NCI-H82 (cell line): ENCODE measurements at regions not wholly inside any gene's neighbourhood (a gene's known extent, or its start where the extent isn't known, plus 50 kb on each side); places are given as distances from the start of the nearest gene placed in this dataset.
A peak's percentile ranks its signal among the peaks of the same experiment; 100 is the strongest.

Source experiments
- DNase-seq: peaks from one replicate; lab custom pipeline; 2025; lab: John Stamatoyannopoulos, UW

DNA sequence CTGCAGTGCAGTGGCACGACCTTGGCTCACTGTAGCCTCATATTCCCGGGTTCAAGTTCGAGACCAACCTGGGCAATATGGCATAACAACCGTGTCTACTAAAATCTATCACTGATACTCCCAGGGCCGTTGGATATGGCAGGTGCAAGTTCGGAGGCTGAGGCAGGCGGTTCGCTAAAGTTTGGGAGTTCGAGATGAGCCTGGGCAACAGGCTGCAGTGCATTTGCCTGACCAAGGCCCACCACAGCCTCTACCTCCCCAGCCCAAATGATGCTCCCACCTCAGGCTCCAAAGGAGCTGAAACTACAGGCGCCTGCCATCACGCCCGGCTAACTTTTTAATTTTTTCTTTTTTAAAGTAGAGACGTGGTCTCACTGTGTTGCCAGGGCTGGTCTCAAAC lies 177.1 kb upstream of the ALG10B start:
- no peak for DNase-seq

DNA sequence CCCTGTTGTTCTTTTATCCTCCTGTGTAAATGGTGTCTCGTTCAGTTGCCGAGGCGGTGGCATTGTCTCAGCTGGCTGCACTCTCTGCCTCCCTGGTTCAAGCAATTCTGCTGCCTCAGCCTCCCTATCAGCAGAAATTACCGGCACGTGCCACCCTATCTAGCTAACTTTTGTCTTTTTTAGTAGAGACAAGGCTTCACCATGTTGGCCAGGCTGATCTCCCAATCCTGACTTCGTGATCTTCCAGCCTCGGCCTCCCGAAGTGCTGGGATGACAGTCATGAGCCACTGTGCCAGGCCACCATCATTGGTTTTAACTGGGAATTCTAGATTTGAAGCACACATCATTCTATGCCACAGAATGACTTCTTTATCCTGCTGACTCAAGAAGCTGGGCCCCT lies 175.3 kb upstream of the ALG10B start:
- DNase-seq: no peak

DNA sequence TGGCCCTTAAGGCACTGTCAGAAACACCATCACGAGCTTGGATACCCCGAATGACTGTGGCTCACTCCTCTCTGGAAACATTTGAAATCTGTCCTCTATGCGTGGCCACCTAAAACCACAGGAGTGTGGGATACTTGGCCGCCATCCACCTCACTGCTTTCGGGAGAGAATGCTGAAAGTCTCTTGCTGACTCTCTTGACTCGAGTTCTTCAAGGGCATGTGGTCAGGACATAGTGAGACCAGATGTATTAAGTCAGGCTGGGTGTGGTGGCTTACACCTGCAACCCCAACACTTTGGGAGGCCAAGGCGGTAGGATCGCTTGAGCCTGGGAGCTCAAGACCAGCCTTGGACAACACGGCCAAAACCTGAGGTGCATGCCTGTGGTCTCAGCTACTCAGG lies 174.7 kb upstream of the ALG10B start:
- no peak for DNase-seq

DNA sequence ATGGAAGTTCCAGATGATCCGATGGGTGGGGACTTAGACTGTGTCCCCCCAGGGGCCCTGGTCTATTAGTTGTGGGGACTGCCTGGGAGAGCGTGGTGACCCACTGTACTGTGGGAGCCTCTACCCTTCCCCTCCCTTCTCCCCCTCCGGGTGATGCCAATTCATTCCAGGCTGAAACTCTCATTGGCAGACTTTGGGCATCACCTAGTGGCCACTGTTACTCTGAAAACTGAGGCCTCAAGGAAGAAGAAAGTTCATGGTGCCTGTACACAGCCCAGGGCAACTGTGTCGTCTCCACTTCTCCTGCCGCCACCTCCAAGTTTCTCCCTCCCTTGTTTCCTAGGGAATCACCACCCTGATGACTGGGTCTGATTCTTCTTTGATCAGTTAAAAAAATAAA lies 173.6 kb upstream of the ALG10B start:
- DNase-seq: no peak

DNA sequence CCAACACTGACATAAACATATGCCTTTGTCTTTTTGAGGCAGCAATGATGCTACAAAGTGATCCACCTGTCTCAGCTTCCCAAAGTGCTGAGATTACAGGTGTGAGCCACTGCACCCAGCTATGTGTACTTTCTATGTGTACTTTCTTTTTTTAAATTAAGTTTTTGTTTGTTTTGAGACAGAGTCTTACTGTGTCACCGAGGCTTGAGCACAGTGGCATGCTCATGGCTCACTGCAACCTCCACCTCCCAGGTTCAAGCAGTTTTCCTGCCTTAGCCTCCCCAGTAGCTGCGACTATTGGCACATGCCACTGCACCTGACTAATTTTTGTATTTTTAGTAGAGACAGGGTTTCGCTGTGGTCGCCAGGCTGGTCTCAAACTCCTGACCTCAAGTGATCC lies 172.5 kb upstream of the ALG10B start:
- DNase-seq: no peak

DNA sequence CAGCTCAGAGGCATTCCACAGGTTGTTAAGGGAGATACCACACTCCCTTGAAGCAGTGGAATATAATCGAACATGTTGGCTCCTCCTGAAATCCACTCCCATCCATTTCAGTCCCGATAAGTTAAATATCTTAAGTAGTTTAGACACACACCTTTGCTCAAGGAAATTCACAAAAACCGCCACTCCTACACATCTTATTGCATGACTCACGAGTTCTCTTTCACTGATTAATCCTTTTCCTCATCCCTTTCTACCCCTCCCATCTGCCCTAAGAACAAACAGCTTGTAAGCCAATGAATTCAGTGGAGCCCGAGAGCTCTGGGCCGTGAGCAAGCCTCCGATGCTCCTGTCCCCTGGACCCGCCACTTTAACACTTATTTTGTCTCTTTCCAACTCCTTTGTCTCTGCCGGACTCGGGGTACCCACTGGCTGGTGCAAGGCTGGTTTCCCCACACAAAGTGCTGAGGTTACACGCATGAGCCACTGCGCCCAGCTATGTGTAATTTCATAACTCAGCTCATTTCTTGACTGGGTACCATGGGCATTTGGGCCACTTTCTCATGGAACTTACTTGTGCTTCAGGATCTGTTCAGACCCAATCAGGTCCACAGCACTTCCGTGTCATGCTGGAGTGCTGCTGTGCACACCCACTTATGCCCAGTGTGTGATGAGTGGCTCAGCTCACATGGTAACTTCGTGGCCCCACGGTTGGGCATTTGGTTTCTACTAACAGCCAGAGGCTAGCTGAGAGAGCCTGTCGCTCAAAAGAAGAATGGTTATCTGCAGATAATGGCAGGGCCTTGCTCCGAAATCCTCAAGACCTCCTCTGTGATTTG lies 171.8 kb upstream of the ALG10B start:
- peak; percentile 39 for DNase-seq

DNA sequence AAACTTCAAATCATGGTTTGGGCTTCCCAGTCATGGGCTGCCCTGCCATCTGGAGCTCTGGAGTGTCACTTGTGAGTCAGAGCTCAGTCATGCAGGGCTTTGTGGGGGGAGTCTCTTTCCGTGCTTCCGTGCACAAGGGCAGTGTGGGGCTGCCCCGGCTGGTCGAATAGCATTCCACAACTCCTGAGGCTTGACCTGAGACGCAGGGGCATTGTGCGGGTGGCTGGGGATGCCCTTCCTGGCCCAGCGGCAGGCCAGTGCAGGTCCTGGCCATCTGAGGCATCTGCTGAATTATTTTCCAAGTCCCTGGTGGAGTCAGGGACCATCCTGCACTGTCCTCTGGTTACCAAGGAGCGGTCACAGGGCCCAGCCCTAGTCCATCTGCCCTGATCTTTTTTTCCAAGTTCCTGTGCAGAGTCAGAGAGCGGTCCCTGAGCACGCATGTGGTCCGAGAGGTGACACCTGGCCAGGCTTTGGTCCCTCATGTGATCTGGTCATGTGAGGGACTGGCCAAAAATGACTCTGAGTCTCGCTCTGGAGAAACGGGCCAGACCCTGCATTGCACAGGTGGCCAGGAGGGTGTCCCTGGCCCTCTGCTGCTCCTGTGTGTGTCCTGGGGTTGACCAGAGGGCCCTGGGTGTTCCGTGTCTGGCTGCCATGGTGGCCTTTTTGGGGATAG lies 167.0 kb upstream of the ALG10B start:
- no peak for DNase-seq

DNA sequence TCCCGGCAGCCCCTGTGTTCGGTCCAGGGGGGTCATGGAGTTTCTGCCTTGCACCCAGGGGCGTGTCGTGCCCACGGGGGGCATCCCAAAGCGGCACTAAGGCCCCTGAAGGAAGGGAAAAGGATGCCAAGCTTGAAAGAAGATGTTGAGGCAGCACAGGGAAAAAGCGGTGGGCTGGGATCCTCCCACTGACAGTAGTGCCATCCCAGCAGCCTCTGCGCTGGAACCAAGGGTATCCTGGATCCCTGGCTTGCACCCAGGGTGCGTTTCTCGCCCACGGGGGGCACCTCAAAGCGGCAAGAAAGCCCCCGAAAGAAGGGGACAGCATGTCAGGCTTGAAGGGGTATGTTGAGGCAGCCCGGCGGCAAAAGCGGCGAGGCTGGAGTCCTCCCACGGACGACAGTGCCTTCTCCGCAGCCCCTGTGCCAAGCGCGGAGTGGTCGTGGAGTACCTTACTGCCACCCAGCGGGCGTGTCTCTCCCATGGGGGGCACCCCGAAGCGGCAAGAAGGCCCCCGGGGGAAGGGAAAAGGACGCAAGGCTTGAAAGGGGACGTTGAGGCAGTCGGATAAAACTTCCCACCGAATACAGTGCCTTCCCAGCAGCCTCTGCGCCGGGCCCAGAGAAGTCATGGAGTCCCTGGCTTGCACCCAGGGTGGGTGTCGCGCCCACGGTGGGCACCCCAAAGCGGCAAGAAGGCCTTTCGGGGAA lies 164.4 kb upstream of the ALG10B start:
- no peak for DNase-seq

DNA sequence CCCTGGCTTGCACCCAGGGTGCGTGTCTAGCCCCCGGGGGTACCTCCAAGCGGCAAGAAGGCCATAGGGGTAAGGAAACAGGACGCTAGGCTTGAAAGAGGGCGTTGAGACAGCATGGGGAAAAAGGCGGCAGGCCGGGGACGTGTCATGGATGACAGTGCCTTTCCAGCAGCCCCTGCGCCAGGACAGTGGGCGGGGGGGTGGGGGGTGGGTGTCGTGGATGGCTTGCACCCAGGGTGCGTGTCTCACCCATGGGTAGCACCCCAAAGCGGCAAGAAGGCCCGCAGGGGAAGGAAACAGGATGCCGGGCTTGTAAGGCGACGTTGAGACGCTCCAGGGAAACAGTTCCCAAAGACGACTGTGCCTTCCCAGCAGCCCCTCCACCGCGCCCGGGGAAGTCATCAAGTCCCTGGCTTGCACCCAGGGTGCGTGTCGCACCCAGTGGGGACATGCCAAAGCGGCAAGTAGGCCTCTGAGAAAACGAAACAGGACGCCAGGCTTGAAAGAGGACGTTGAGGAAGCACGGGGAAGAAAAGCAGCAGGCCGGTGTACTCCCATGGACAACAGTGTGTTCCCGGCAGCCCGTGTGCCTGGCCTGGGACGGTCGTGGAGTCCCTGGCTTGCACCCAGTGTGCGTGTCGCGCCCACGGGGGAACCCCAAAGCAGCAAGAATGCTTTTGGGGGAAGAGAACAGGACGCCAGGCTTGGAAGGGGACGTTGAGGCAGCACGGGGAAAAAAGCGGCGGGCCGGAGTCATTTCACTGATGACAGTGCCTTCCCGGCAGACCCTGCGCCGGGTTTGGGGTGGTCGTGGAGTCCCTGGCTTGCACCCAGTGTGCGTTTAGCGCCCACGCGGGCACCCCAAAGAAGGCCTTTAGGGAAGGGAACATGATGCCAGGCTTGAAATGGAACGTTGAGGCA lies 163.5 kb upstream of the ALG10B start:
- no peak for DNase-seq

DNA sequence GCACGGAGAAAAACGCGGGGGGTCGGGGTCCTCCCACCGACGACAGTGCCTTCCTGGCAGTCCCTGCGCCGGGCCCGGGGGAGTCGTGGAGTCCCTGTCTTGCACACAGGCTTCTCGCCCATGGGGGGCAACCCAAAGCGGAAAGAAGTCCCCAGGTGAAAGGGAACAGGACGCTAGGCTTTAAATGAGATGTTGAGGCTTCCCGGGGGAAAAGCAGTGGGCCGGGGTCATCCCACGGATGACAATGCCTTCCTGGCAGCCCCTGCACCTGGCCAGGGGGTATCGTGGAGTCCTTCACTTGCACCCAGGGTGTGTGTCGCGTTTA lies 162.9 kb upstream of the ALG10B start:
- no peak for DNase-seq

DNA sequence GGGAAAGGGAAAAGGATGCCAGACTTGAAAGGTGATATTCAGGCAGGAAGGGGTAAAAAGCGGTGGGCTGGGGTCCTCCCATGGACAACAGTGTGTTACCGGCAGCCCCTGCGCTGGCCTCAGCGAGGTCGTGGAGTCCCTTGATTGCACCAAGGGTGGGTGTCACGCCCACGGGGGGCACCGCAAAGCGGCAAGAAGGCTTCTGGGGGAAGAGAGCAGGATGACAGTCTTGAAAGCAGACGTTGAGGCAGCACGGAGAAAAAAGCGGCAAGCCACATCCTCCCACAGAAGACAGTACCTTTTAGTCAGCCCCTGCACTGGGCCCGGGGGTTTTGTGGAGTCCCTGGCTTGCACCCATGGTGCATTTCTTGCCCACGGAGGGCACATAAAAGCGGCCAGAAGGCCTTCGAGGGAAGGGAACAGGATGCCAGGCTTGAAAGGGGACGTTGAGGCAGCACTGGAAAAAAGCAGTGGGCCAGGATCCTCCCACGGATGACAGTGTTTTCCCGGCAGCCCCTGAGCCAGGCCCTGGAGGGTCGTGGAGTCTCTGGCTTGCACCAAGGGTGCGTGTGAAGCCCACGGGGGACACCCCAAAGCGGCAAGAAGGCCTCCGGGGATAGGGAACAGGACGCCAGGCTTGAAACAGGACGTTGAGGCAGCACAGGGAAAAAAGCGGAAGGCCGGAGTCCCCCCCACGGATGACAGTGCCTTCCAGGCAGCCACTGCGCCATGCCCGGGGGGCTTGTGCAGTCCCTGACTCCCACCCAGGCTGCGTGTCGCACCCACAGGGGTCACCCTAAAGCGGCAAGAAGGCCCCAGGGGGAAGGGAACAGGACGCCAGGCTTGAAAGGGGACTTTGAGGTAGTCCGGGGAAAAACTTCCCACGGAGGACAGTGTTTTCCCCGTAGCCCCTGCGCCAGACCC lies 162.2 kb upstream of the ALG10B start:
- DNase-seq: no peak

DNA sequence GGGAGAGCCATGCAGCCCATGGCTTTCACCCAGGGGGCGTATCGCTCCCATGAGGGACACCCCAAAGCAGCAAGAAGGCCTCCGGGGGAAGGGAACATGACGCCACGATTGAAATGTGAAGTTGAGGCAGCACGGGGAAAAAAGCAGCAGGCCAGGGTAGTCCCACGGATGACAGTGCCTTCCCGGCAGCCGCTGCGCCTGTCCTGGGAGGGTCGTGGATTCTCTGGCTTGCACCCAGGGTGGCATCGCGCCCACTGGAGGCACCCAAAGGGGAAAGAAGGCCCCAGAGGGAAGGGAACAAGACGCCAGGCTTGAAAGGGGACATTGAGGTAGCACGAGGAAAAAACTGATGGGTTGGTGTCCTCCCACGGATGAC lies 161.6 kb upstream of the ALG10B start:
- DNase-seq: no peak

DNA sequence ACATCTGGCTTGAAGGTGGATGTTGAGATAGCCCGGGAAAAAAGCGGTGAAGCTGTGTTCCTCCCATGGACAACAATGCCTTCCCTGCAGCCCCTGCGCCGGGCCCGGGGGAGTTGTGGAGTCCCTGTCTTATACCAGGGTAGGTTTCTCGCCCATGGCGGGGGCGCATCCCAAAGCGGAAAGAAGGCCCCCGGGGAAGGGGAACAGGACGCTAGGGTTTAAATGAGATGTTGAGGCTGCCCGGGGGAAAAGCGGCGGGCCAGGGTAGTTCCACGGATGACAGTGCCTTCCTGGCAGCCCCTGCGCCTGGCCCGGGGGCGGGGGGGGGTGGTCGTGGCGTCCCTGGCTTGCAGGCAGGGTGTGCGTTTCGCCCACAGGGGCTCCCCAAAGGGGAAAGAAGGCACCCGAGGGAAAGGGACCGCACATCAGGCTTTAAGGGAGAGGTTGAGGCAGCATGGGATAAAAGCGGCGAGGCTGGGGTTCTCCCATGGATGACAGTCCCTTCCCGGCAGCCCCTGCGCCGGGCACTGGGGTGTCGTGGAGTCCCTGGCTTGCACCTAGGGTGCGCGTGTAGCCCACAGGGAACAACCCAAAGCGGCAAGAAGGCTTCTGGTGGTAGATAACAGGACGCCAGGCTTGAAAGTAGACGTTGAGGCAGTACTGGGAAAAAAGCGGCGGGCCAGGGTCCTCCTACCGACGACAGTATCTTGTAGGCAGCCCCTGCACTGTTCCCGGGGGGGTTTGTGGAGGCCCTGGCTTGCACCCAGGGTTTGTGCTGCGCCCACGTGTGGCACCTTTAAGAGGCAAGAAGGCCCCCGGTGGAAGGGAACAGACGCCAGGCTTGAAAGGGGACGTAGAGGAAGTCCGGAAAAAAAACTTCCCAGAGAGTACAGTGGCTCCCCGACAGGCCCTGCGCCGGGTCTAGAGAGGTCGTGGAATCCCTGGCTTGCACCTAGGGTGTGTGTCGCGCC lies 160.8 kb upstream of the ALG10B start:
- no peak for DNase-seq

DNA sequence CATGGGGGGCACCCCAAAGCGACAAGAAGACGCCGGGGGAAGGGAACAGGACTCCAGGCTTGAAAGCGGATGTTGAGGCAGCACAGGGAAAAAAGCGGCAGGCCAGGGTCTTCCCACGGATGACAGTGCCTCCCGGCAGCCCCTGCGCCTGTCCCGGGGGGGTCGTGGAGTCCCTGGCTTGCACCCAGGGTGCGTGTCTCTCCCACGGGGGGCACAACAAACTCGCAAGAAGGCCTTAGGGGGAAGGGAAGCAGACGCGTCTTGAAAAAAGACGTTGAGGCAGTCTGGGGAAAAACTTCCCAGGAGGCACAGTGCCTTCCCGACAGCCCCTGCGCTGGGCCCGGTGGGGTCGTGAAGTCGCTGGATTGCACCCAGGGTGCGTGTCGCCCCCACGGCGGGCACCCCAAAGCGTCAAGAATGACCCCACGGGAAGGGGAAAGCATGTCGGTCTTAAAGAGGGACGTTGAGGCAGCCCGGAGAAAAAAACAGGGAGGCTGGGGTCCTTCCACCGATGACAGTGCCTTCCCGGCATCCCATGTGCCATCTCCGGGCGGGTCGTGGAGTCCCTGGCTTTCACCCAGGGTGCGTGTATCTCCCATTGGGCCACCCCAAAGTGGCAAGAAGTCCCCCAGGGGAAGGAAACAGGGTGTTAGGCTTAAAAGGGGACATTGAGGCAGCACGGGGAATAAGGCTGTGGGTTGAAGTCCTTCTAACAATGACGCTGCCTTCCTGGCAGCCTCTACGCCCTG lies 159.9 kb upstream of the ALG10B start:
- DNase-seq: no peak

DNA sequence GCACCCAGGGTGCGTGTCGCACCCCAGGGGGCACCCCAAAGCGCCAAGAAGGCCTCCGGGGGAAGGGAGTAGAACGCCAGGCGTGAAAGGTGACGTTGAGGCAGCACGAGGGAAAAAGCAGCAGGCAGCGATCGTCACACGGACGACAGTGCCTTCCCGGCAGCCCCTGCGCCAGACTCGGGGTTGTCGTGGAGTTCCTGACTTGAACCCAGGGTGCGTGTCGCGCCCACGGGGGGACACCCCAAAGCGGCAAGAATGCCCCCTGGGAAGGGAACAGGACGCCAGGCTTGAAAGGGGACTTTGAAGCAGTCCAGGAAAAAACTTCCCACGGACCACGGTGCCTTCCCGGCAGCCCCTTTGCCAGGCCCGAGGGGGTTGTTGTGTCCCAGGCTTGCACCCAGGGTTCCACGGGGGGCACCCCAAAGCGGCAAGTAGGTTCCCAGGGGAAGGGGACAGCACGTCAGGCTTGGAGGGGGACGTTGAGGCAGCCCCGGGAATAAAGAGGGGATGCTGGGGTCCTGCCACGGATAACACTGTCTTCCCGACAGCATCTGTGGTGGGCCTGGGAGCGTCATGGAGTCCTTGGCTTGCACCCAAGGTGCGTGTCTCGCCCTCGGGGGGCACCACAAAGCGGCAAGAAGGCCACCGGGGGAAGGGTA lies 159.2 kb upstream of the ALG10B start:
- no peak for DNase-seq

DNA sequence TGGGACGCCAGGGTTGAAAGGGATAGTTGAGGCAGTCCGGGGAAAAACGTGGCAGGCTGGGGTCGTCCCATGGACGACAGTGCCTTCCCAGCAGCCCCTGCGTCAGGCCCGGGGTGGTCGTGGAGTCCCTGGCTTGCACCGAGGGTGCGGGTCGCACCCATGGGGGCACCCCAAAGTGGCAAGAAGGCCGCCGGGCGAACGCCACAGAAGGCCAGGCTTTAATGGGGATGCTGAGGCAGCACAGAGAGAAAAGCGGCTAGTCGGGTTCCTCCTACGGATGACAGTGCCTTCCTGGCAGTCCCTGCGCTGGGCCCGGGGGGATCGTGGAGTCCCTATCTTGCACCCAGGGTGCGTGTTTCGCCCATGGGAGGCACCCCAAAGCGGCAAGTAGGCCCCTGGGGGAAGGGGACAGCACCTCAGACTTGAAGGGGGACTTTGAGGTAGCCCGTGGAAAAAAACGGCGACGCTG lies 158.6 kb upstream of the ALG10B start:
- DNase-seq: no peak

DNA sequence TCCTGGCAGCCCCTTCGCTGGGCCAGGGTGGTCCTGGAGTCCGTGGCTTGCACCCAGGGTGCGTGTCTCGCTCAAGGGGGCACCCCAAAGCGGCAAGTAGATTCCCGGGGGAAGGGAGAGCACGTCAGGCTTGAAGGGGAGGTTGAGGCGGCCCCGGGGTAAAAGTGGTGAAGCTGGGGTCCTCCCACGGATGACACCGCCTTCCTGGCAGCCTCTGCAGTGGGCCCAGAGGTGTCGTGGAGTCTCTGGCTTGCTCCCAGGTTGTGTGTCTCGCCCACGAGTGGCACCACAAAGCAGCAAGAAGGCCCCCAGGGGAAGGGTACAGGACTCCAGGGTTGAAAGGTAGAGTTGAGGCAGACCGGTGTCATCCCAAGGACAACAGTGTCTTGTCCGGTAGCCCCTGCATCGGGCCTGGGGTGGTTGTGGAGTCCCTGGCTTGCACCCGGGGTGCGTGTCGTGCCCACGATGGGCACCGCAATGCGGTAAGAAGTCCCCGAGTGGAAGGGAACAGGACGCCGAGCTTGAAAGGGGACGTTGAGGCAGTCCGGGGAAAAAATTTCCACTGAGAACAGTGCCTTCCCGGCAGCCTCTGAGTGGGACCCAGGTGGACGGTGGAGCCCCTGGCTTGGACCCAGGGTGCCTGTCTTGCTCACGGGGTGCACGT lies 158.0 kb upstream of the ALG10B start:
- no peak for DNase-seq

DNA sequence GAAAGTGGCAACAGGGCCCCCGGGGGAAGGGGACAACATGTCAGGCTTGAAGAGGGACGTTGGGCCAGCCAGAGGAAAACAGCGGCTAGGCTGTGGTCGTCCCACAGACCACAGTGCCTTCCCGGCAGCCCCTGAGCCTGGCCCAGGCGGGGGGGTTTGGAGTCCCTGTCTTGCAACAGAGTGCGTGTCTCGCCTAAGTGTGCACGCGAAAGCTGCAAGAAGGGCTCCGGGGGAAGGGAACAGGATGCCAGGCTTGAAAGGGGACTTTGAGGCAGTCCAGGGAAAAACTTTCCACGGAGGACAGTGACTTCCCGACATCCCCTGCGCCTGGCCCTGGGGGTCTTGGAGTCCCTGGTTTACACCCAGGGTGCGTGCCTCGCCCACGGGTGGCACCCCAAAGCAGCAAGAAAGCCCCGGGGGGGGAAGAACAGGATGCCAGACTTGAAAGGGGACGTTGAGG lies 157.5 kb upstream of the ALG10B start:
- DNase-seq: peak; percentile 20
